ENCODE measurements at regions not wholly inside any gene's neighbourhood (a gene's known extent, or its start where the extent isn't known, plus 50 kb on each side); places are given as distances from the start of the nearest gene placed in this dataset.

DNA sequence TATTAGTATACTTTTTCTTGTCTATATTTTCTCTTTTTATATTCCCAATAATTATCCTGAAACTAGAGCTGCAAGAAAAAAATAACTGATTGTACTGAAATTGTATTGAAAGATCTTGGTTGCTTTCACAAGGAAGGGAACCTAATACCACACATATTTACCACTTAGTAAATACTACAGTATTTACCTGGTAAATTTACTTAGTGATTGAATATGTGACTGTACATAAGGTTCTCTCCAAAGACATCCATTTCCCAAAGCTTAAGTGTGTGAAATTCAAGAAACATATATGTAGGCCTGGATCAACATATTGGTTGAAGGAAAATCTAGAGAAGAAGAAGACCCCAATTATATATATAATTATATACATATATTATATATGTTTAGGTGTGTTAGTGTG is 1272.7 kb downstream of the C4orf33 start:
- no peak for DNase-seq
- Histone ChIP-seq H3K4me3 (ENCODE audit: low read length) (no peak overlapping the region), H3K4me1 (ENCODE audit: control insufficient read depth, insufficient read depth, low read length) (no peaks in the 10 kb centered on the region), H3K27ac (ENCODE audit: low read length) (no peak overlapping the region), H3K27me3 (ENCODE audit: control insufficient read depth, insufficient read depth, low read length) (no peaks in the 10 kb centered on the region), H3K36me3 (ENCODE audit: control insufficient read depth, insufficient read depth, low read length) (no peaks in the 10 kb centered on the region), H3K9me3 (ENCODE audit: control insufficient read depth, low read depth, low read length) (no peaks in the 10 kb centered on the region)

DNA sequence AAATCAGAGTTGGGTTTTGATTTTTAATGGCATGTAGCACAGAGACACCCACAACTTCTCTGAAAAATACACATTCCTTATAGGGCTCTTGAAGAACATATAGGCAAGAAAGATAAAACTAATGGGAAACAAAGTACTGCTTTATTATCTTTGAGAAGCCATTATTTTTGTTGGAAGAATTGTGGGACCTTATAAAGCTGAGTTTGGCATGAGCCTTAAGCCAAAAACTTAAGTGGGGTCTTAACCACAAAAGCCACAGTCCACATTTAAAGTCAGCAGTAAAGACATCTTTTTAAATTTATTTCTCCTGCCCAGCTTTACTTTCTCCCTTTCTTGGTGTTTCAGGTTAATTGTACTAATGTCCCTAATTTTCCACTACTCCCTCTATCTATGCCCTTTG is 1297.3 kb downstream of the C4orf33 start:
- H3K4me3 ChIP-seq (ENCODE audit: low read length), result no peak overlapping the region
- no peak for DNase-seq
- no peaks in the 10 kb centered on the region for H3K9me3 ChIP-seq (ENCODE audit: control insufficient read depth, low read depth, low read length)
- no peaks in the 10 kb centered on the region for H3K4me1 ChIP-seq (ENCODE audit: control insufficient read depth, insufficient read depth, low read length)
- H3K27me3 ChIP-seq (ENCODE audit: control insufficient read depth, insufficient read depth, low read length), result no peaks in the 10 kb centered on the region
- H3K36me3 ChIP-seq (ENCODE audit: control insufficient read depth, insufficient read depth, low read length), result no peaks in the 10 kb centered on the region
- H3K27ac ChIP-seq (ENCODE audit: low read length), result no peak overlapping the region

DNA sequence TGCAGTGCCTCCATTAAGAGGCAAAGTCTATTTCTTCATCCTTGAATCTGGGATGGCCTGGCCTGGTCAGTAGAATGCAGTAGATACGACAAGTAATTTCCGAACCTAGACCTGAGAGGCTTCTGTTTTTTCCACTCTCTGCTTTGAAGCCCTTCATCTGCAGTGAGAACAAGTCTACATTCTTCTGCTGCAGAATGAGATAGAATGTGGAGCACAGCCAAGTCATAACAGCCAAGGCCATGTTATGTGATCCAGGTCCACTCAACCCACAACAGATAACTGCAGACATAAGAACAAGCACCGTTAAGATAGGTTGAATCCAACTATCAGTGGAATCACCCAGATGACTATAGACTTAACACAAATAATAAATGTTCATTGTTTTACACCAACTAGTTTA is 1297.7 kb downstream of the C4orf33 start:
- H3K9me3 ChIP-seq (ENCODE audit: control insufficient read depth, low read depth, low read length), result no peaks in the 10 kb centered on the region
- no peaks in the 10 kb centered on the region for H3K36me3 ChIP-seq (ENCODE audit: control insufficient read depth, insufficient read depth, low read length)
- H3K4me1 ChIP-seq (ENCODE audit: control insufficient read depth, insufficient read depth, low read length), result no peaks in the 10 kb centered on the region
- no peak overlapping the region for H3K4me3 ChIP-seq (ENCODE audit: low read length)
- H3K27me3 ChIP-seq (ENCODE audit: control insufficient read depth, insufficient read depth, low read length), result no peaks in the 10 kb centered on the region
- no peak for DNase-seq
- WGBS (ENCODE audit: insufficient coverage, low lambda C conversion rate), result no CpG with 5 or more reads among the region's 3 CpGs
- no peak overlapping the region for H3K27ac ChIP-seq (ENCODE audit: low read length)

DNA sequence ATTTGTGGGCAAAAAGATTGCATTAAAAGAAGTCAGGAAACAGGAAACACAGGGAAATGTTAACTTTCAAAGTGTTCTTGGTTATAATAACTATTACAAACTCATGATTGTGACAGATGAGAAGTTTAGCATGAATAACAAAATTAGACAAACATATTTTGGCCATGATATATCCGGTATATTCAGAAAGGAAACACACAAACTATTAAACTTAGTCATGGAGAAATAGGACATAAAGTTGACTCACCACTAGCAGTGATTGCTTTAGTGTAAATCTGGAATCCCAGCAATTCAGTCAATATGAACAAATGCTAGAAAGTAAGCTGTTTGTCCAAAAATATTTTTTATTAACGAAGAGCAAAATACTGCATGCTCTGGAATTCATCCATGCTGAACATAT is 1299.9 kb downstream of the C4orf33 start:
- DNase-seq, result no peak
- Histone ChIP-seq H3K27me3 (ENCODE audit: control insufficient read depth, insufficient read depth, low read length) (no peaks in the 10 kb centered on the region), H3K9me3 (ENCODE audit: control insufficient read depth, low read depth, low read length) (no peaks in the 10 kb centered on the region), H3K4me1 (ENCODE audit: control insufficient read depth, insufficient read depth, low read length) (no peaks in the 10 kb centered on the region), H3K4me3 (ENCODE audit: low read length) (no peak overlapping the region), H3K27ac (ENCODE audit: low read length) (no peak overlapping the region), H3K36me3 (ENCODE audit: control insufficient read depth, insufficient read depth, low read length) (no peaks in the 10 kb centered on the region)
- WGBS (ENCODE audit: insufficient coverage, low lambda C conversion rate), result 100% methylated on average over 1 of the region's 2 CpGs

DNA sequence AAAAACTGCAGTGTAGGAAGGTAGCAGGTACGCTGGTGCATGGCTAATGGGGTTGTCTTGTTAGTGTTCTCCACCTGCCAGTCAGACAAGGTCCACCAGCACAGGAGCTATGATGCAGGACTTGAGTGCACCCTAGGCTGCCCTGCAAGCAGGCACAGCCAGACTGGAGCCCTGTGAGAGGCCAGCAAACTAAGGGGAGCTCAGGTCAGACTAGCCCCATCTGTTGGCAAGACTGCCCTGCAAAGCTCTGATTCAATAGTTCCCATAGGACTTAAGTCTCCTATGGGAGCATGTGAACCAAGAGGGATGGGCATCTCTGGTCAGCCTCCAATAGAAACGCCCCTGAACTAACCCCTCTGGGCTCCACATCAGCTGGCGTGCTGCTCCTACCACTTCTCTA is 1307.3 kb downstream of the C4orf33 start:
- H3K4me1 ChIP-seq (ENCODE audit: control insufficient read depth, insufficient read depth, low read length), result no peaks in the 10 kb centered on the region
- no CpG with 5 or more reads among the region's 3 CpGs for WGBS (ENCODE audit: insufficient coverage, low lambda C conversion rate)

DNA sequence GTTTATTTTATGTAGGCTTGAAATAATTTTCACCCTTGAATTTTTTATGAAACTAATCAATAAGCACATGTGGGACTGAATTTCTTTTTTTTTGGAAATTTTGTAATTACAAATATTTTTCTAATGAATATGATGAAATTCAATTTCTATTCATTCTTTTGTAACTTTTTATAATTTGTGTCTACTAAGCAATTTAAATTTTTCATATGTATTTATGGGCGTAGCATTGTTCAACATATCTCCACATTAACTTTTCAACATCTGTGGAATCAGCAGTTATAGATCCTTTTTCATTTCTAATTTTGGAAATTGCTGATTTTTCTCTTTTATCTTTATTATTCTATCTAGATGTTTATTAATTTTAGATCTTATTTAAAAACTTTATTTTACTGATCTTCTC is 1320.3 kb downstream of the C4orf33 start:
- no peaks in the 10 kb centered on the region for H3K4me1 ChIP-seq (ENCODE audit: control insufficient read depth, insufficient read depth, low read length)
- 100% methylated on average over 1 of the region's 1 CpG for WGBS (ENCODE audit: insufficient coverage, low lambda C conversion rate)
- no peak overlapping the region for H3K27ac ChIP-seq (ENCODE audit: low read length)
- DNase-seq, result no peak
- no peaks in the 10 kb centered on the region for H3K36me3 ChIP-seq (ENCODE audit: control insufficient read depth, insufficient read depth, low read length)
- no peaks in the 10 kb centered on the region for H3K9me3 ChIP-seq (ENCODE audit: control insufficient read depth, low read depth, low read length)
- H3K27me3 ChIP-seq (ENCODE audit: control insufficient read depth, insufficient read depth, low read length), result no peaks in the 10 kb centered on the region
- no peak overlapping the region for H3K4me3 ChIP-seq (ENCODE audit: low read length)

More for the DNA sequence above, 1307.3 kb downstream of the C4orf33 start:
- Histone ChIP-seq H3K27me3 (ENCODE audit: control insufficient read depth, insufficient read depth, low read length) (no peaks in the 10 kb centered on the region), H3K36me3 (ENCODE audit: control insufficient read depth, insufficient read depth, low read length) (no peaks in the 10 kb centered on the region), H3K4me3 (ENCODE audit: low read length) (no peak overlapping the region), H3K9me3 (ENCODE audit: control insufficient read depth, low read depth, low read length) (no peaks in the 10 kb centered on the region), H3K27ac (ENCODE audit: low read length) (no peak overlapping the region)
- DNase-seq, result no peak

DNA sequence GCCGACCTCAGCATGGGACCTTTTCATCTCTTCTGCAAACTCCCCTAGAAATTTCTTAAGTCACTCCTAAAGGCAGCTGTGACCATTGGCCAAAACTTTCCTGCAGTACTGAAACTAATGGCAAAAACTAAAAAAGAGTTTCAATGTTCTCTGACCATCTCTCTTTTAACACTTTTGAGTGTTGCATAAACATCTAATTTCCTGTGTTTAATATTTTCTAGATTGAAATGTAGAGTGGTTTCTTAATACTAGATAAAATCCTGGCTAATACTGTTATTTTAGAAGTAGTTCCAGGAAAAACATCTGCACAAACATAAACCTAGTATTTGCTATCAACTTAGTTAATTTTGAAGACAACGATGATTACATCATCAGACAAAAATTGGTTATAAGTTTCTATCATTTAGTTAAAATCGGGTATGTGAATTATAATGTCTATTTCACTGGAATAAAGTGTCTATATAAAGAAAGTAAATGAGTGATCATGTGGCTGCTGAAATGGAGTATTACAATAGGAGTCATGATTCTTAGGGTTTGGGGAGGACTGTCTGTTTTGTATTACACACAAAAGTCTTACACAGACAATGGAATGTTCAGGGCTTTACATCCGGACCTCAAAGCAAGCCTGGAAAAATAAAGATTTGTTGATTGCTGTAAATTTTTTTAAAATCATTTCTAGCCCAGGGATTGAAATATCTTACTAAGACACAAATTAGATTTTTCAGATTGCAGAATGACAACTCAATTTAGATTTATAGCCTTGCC is 1323.4 kb downstream of the C4orf33 start:
- H3K9me3 ChIP-seq (ENCODE audit: control insufficient read depth, low read depth, low read length), result no peaks in the 10 kb centered on the region
- H3K4me3 ChIP-seq (ENCODE audit: low read length), result no peak overlapping the region
- H3K27ac ChIP-seq (ENCODE audit: low read length), result no peak overlapping the region
- no peaks in the 10 kb centered on the region for H3K27me3 ChIP-seq (ENCODE audit: control insufficient read depth, insufficient read depth, low read length)
- H3K4me1 ChIP-seq (ENCODE audit: control insufficient read depth, insufficient read depth, low read length), result no peaks in the 10 kb centered on the region
- DNase-seq, result no peak
- 88% methylated on average over 1 of the region's 4 CpGs for WGBS (ENCODE audit: insufficient coverage, low lambda C conversion rate)
- no peaks in the 10 kb centered on the region for H3K36me3 ChIP-seq (ENCODE audit: control insufficient read depth, insufficient read depth, low read length)

DNA sequence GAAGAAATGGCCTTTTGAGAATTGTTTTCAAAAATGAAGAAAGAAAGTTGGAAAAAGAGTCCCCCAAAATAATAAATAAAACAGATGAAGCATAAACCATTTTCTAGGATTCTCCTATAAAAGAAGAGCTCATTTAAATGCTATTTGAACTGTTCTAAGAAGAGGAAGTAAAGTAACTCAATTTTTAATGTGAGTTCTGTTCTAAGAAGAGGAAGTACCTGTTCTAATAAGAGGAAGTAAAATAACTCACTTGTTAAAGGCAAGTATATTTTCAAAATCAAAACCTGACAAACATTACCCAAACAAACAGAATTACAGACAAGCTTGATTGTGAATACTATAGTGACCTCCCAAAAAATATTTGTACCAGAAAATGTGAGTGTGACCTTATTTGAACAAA is 1326.3 kb downstream of the C4orf33 start:
- Histone ChIP-seq H3K36me3 (ENCODE audit: control insufficient read depth, insufficient read depth, low read length) (no peaks in the 10 kb centered on the region), H3K4me1 (ENCODE audit: control insufficient read depth, insufficient read depth, low read length) (no peaks in the 10 kb centered on the region), H3K27me3 (ENCODE audit: control insufficient read depth, insufficient read depth, low read length) (no peaks in the 10 kb centered on the region), H3K9me3 (ENCODE audit: control insufficient read depth, low read depth, low read length) (no peaks in the 10 kb centered on the region), H3K4me3 (ENCODE audit: low read length) (no peak overlapping the region), H3K27ac (ENCODE audit: low read length) (no peak overlapping the region)
- DNase-seq, result no peak

DNA sequence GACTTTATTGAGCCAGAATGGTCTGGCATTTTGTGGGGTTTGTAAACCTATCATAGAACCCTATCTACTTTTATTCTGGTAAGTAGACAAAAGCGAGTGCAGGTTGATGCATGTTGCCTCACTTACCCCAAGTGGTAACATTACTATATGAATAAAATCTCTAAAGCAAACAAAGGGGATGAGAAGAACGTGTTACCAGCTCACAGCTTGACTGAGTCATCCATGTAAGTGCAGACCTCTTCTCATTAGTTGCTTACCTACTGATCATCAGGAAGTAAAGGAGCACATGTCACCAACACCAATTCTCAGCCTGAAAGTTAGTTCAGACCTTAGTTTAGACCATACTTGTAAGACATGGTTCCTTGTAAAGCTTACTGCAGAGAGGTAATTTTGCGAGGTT is 1328.3 kb downstream of the C4orf33 start:
- no peak for DNase-seq
- H3K9me3 ChIP-seq (ENCODE audit: control insufficient read depth, low read depth, low read length), result no peaks in the 10 kb centered on the region
- H3K27me3 ChIP-seq (ENCODE audit: control insufficient read depth, insufficient read depth, low read length), result no peaks in the 10 kb centered on the region
- no CpG with 5 or more reads among the region's 3 CpGs for WGBS (ENCODE audit: insufficient coverage, low lambda C conversion rate)
- H3K27ac ChIP-seq (ENCODE audit: low read length), result no peak overlapping the region
- no peaks in the 10 kb centered on the region for H3K4me1 ChIP-seq (ENCODE audit: control insufficient read depth, insufficient read depth, low read length)
- no peak overlapping the region for H3K4me3 ChIP-seq (ENCODE audit: low read length)
- H3K36me3 ChIP-seq (ENCODE audit: control insufficient read depth, insufficient read depth, low read length), result no peaks in the 10 kb centered on the region

DNA sequence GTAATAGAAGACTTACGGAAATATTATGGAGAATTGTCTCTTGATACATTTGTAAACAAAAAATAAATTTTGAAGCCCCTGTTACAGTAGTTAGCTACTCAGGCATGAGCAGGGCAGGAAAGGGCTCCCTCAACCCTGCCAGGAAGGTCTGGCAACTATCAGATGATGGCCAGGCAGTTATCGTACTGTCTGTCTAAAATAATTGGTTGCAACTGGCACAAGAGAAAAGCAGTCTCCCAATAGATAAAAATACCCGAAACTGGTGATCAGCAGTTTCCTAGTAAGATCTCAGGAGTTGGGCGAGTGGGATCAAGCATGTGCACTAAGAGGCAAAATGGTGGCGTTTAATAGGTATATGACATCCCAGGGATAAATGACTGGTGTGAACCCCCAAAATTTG is 1336.3 kb downstream of the C4orf33 start:
- H3K36me3 ChIP-seq (ENCODE audit: control insufficient read depth, insufficient read depth, low read length), result no peaks in the 10 kb centered on the region
- H3K4me1 ChIP-seq (ENCODE audit: control insufficient read depth, insufficient read depth, low read length), result no peaks in the 10 kb centered on the region
- H3K27me3 ChIP-seq (ENCODE audit: control insufficient read depth, insufficient read depth, low read length), result no peaks in the 10 kb centered on the region
- WGBS (ENCODE audit: insufficient coverage, low lambda C conversion rate), result no CpG with 5 or more reads among the region's 5 CpGs
- no peak for DNase-seq
- no peak overlapping the region for H3K4me3 ChIP-seq (ENCODE audit: low read length)
- no peak overlapping the region for H3K27ac ChIP-seq (ENCODE audit: low read length)
- H3K9me3 ChIP-seq (ENCODE audit: control insufficient read depth, low read depth, low read length), result no peaks in the 10 kb centered on the region

DNA sequence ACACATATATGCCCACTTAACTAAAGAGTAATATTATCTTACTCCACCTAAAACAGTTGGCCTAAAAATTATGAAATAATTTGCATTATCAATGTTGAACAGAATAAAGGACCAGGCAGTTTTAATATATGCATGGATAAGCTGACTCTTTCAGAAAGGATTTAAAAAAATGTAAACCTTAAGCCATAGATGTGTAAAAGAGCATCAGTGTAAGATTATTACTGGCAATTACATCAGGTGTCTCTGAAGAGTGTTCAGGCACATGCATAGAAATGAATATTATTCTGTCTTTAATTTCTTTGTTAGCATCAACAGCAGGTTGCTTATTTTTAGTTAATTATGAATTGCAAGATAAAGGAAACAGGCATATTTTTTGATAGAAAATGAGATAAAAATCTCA is 1353.8 kb downstream of the C4orf33 start:
- DNase-seq, result no peak
- Histone ChIP-seq H3K4me1 (ENCODE audit: control insufficient read depth, insufficient read depth, low read length) (no peaks in the 10 kb centered on the region), H3K9me3 (ENCODE audit: control insufficient read depth, low read depth, low read length) (peaks cover 4% of the 10 kb centered on the region), H3K27me3 (ENCODE audit: control insufficient read depth, insufficient read depth, low read length) (no peaks in the 10 kb centered on the region), H3K36me3 (ENCODE audit: control insufficient read depth, insufficient read depth, low read length) (no peaks in the 10 kb centered on the region), H3K27ac (ENCODE audit: low read length) (no peak overlapping the region), H3K4me3 (ENCODE audit: low read length) (no peak overlapping the region)
